HL-60/S4 treated with retinoic acid at 250 ng/mL for 4 days and 3 days (cell line): ENCODE measurements at regions not wholly inside any gene's neighbourhood (a gene's known extent, or its start where the extent isn't known, plus 50 kb on each side); places are given as distances from the start of the nearest gene placed in this dataset.

Experiments
- in situ Hi-C: fragments of 300-500 bp; cut with MboI; formaldehyde crosslinking; loops from 2 replicates; pipeline ENCODE4 v1.7.0; 2022; ENCODE audit warnings: low sequenced_read_pairs

DNA sequence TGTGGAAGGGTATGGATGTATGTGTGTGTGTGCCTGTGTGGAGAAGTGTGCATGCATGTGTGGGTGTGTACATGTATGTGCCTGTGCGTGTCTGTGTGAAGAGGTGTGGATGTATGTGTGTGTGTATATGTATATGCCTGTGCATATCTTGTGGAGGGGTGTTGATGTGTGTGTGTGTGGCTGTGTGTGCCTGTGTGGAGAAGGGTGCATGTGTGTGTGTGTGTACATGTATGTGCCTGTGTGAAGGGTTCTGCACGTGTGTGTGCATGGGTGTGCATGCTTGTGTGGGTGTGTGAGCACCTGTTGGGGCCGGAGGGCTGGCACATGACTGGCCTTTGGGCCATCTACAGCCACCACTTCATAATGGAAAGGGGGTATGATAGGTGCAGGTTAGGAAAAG is 291.4 kb downstream of the IRX2 start:
- in situ Hi-C loops, result no loop called here

DNA sequence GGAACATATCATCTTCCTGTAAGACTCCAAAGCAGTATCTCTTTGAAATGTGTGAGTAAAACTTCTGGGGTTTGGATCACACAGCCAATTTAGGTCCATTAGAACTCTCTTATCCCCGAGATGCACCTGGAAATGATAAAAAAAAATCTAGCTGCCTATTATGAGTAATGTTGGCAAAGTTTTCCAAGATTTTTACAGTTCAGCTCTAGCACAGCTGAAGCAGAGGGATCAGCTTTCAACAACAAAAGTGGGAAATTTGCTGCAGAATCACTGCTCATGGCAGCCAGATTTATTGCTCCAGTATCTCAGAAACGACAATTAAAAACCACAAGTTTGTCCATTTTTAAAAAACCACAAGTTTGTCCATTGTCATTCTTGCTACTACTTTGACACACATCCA is 292.2 kb downstream of the IRX2 start:
- in situ Hi-C loops, result no loop called here

GRCh38 chr5:2455878-2456277 is 295.6 kb downstream of the IRX2 start:
- in situ Hi-C loops, result no loop called here

GRCh38 chr5:2454876-2455275 is 296.6 kb downstream of the IRX2 start:
- in situ Hi-C loops, result no loop called here

GRCh38 chr5:2453781-2454180 is 297.7 kb downstream of the IRX2 start:
- in situ Hi-C loops, result no loop called here

DNA sequence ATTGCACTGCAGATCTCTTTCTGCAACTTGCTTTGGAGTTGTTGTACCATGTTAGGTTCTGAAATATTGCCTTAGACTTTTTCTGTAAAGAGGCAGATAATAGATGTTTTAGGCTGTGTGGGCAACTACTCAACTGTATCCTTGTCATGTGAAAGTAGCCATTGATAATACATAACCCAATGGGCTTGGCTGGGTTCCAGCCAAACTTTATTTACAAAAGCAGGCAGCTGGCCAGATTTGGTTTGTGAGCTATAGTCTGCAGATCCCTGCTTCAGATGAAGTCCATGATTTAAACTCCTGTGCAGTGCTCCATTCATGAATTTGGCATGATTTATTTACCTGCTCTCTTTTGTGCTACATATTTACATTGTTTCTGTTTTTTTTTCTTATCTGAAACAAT is 300.4 kb downstream of the IRX2 start:
- in situ Hi-C loops, result no loop called here

- in situ Hi-C loops, result no loop called here
Measured at GRCh38 chr5:2442496-2443354, 308.8 kb downstream of the IRX2 start.

DNA sequence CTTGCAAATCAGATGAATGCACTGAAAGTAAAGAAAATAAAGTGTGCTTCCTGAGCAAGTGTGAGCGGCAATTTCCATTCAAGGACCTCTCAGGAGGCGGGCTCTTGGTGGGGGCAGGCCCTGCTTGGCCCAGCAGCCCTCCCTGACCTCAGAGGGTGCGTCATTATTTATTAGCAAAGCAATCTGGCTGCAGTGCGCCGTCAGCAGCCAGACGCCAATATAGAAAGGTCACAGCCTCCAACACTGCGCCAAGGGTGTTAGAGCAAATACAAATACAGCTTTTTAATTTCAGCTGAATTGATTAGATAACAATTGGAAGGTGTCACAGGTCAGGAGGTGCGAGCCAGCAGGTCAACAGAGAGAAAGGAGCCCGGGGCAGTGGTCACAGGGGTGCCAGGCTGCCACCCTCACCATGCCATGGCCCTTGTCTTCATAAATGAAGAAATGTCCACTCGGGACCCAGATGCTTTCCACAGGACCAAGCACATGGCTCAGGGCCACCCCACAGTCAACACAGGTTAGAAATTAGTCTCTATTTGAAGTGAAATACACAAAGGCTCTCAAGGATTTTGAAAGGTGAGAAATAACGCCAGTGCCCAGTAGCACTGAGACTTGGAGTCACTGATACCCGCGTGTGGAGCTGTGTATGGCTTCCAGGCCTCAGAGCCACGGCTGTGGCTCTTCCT is 309.8 kb downstream of the IRX2 start:
- in situ Hi-C loops, result no loop called here

DNA sequence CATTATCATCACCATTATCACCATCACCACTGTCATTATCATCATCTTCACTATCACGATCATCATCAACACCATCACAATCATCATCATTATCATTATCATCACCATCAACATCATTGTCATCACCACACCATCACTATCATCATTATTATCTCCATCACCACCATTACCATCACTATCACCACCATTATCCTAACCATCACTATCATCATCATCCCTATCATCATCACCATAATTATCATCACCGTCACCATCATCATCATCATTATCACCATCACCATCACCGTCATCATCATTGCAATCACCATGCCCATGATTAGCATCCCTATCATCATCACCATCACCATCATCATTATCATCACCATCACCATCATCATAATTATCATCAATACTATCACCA is 311.9 kb downstream of the IRX2 start:
- in situ Hi-C loops, result no loop called here

DNA sequence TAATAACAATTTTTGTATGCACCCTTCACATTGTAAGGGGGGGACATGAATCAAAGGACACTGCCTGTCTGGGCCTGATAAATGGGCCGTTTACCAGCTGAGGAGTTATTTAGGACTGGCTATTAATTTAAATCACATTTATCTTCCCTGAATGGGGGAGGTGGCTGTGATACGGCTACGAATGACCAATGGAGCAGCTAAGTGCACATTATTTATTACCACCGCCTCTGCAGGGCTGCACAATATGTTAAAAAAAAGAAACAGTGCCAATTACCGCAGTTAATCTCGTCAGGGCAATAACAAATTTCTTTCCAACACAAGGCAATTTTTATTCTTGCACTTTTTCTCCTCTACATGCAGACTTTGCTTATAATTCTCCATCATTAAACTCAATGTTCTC is 318.4 kb downstream of the IRX2 start:
- in situ Hi-C loops, result no loop called here

DNA sequence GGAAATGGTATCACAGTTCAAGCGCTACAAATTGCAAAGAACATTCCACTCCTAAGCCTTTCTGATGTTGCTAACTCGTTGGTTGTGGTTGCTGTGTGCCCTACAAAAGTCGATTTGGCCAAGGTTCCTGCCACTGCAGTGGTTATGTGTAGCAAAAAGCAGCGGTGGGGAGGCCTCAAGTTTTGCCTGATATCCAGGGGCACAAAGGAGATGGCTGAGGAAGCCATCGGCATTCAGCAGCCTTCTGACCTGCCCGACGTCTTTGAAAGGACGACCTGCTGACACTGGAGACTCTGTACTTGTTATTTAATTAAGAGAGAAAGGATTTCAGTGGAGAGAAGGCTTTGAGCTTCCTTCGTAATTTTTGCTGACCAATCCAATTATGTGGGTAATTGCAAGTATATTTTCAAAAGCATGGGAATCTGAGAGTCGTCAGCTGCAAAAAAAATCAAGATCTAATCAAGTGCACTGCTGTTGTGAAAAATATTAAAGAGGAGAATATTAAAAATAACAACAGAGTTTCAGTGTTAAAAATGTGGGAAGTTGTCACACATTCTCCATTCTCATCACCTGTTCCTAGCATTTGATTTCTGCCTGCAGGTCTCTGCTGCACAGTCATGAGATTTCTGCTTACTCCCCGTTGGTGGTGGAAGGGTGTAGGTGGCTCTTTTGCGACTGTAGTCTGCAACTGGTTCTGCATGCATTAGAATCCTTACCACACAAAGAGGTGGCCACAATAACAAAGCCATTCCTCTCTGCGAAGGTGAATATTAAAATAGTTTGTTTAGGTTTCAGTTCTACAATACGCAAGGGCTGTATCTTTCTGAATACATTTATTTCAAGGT is 319.2 kb downstream of the IRX2 start:
- in situ Hi-C loops, result no loop called here

GRCh38 chr5:2430606-2431005 is 320.9 kb downstream of the IRX2 start:
- in situ Hi-C loops, result no loop called here

GRCh38 chr5:2427983-2428382 is 323.5 kb downstream of the IRX2 start:
- in situ Hi-C loops, result no loop called here

- in situ Hi-C loops, result no loop called here
Measured at GRCh38 chr5:2423634-2424033, 327.8 kb downstream of the IRX2 start.

DNA sequence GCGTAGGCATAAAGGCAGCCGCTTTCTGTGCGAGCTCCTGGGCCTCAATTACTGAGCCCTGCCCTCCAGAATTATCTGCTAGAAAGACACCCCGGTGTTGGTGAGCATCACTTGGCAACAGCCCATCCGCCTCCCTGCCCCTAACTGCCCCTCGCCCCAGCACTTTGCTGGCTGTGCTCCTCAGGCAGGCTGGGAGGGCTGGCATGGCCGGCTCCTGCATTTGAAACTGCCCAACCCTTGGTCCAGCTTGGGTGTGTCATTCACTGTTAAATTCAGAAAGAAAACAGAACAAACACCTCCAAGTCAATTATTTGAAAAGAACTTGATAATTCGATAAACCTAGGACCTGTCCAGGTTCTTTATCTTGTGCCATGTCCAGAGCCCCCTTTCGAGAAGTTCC is 334.2 kb downstream of the IRX2 start:
- in situ Hi-C loops, result no loop called here

- in situ Hi-C loops, result no loop called here
Measured at GRCh38 chr5:2415678-2416077, 335.8 kb downstream of the IRX2 start.

DNA sequence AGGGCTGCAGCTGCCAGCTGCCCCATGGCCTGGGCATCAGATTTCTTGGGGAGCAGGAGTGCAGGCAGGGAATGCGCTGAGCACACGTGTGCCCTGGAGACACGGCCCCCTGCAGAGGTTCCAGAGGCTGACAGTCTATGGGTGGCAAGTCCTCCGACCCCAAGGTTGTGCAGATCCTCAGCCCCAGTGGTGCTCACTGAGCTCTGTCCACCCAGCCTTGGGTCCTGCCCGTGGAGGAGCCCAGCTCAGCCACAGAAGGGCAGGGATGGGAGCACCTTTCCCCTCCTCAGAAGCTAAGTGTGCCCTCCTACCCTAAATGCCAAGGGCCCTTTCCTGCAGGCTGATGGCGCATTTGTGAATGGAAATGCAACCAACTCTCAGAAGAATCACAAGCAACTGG is 341.0 kb downstream of the IRX2 start:
- in situ Hi-C loops, result no loop called here

GRCh38 chr5:2403296-2403695 is 348.2 kb downstream of the IRX2 start:
- in situ Hi-C loops, result no loop called here

GRCh38 chr5:2399804-2400203 is 351.7 kb downstream of the IRX2 start:
- in situ Hi-C loops, result no loop called here

DNA sequence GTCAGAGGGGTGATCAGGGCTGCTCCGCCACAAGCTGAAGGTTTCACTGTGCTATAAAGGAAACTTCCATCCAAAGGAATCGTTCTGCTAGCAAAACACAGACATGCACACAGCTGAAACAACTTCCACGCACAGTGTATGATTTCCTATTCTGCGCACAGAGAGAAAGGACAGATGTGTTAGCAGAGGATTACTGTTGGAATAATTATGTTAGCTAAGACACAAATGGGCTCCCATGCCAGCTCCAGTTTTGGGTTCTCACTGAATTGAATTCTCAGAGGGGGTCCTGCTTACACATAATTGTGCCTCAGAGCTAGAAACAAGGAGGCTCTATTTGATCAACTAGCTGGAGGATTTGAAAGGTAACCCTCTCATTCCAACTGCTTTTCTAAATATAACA is 352.4 kb downstream of the IRX2 start:
- in situ Hi-C loops, result no loop called here

DNA sequence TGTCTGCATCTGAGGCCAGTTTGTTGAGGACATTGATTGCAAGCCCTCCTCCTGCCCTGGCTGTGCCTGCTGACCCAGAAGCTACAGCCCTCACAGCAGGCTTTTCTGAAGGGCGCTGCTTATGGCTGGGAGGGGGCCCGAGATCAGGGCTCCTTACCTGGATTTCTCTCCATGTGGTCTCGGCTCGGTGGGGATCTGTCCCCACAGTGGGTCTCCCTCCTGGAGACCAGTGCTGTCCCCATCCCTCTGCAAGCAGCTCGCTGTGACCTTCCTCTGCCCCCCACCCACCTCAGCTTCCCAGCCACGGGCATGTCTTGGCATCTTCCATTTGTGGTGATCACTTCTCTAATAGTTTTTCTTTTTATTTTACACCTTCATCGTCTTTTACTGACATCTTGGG is 357.9 kb downstream of the IRX2 start:
- in situ Hi-C loops, result no loop called here

- in situ Hi-C loops, result no loop called here
Measured at GRCh38 chr5:2391566-2391965, 359.9 kb downstream of the IRX2 start.
